ENCODE measurements at regions not wholly inside any gene's neighbourhood (a gene's known extent, or its start where the extent isn't known, plus 50 kb on each side); places are given as distances from the start of the nearest gene placed in this dataset.

DNA sequence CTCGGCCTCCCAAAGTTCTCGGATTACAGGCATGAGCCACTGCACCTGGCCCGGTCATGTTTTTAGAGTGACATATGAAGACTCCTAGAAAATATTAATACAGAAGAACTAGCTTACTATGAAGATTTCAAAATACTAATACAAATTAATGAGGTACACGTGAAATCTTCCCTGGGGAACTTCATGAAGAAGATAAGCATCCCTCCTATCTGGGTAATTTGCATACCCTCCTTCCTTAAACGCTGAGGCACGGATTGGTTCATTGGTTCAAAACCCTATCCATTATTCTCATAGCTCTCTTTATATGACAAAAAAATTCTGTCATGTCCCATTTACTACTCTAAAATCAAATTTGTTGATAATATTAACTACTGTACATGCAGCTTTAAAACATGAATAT is 224.8 kb upstream of the KLF14 start:
- Mint-ChIP-seq H3K27me3 (no peaks in the 10 kb centered on the region), H3K27ac (no peak overlapping the region), H3K36me3 (ENCODE audit: insufficient read depth) (no peaks in the 10 kb centered on the region), H3K4me3 (ENCODE audit: low read depth) (no peak overlapping the region), H3K4me1 (ENCODE audit: low read depth) (no peaks in the 10 kb centered on the region), H3K9me3 (ENCODE audit: low read depth) (no peaks in the 10 kb centered on the region)
- no peak for DNase-seq (ENCODE audit: low spot score, unreplicated experiment)
- TF ChIP-seq, protein P1, sequence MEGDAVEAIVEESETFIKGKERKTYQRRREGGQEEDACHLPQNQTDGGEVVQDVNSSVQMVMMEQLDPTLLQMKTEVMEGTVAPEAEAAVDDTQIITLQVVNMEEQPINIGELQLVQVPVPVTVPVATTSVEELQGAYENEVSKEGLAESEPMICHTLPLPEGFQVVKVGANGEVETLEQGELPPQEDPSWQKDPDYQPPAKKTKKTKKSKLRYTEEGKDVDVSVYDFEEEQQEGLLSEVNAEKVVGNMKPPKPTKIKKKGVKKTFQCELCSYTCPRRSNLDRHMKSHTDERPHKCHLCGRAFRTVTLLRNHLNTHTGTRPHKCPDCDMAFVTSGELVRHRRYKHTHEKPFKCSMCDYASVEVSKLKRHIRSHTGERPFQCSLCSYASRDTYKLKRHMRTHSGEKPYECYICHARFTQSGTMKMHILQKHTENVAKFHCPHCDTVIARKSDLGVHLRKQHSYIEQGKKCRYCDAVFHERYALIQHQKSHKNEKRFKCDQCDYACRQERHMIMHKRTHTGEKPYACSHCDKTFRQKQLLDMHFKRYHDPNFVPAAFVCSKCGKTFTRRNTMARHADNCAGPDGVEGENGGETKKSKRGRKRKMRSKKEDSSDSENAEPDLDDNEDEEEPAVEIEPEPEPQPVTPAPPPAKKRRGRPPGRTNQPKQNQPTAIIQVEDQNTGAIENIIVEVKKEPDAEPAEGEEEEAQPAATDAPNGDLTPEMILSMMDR (IDR thresholded peaks at IDR 0.05; ENCODE audit: unreplicated experiment) = no peak

DNA sequence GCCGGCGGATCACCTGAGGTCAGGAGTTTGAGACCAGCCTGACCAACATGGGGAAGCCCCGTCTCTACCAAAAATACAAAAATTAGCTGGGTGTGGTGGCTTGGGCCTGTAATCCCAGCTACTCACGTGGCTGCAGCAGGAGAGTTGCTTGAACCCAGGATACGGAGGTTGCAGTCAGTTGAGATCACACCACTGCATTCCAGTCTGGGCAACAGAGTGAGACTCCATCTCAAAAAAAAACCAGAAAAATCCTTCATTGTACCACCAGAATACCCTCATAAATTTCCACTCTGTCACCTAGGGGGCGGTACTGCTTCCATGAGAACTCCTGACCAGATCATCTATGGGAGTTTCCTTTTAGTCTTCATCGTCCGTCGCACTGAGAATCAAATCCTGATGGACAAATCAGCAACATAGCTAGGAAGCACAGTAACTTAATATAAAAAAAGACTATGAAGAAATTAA is 225.8 kb upstream of the KLF14 start:
- no peak for DNase-seq (ENCODE audit: low spot score, unreplicated experiment)
- TF ChIP-seq, protein P1 (IDR thresholded peaks at IDR 0.05; ENCODE audit: unreplicated experiment) = peak; percentile 12
- H3K4me3 Mint-ChIP-seq (ENCODE audit: low read depth) = no peak overlapping the region
- no peaks in the 10 kb centered on the region for H3K27me3 Mint-ChIP-seq
- no peaks in the 10 kb centered on the region for H3K9me3 Mint-ChIP-seq (ENCODE audit: low read depth)
- H3K27ac Mint-ChIP-seq = no peak overlapping the region
- H3K36me3 Mint-ChIP-seq (ENCODE audit: insufficient read depth) = no peaks in the 10 kb centered on the region
- no peaks in the 10 kb centered on the region for H3K4me1 Mint-ChIP-seq (ENCODE audit: low read depth)

DNA sequence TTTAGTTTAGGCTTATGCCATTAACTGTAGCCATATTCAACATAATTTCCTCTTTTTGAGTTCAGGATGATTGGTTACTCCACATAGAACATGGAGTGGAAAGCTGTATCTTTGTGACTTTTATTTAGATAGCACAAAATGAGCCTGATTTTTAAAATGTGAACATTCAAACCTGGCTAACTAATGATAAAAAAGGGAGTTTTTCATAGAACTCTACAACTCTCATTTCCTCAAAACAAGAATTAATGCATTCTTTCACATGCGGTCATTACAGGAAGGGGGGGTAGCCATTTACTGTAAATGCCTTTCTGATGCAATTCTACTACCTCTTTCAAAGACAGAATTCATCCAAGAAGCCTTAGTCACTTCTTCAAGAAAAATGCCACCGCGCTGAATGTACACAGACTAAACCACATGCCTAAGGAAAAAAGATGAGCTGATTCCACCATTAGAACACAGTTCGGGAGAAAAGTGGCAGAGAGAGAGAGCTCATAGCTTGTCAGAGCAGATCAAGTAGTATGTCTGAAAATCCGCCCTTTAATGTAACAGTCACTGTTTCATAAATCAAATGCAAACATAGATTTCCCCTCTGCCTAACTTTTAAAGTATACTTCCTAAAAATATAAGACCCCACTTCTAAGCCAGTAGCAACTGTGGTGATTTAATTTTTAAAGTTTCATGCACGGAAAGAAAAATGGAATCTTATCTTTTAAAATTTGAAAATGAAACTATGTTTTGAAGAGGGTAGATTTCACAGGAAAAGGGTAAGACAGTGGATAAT is 226.4 kb upstream of the KLF14 start:
- no peak overlapping the region for H3K4me3 Mint-ChIP-seq (ENCODE audit: low read depth)
- no peaks in the 10 kb centered on the region for H3K27me3 Mint-ChIP-seq
- TF ChIP-seq, protein P1 (IDR thresholded peaks at IDR 0.05; ENCODE audit: unreplicated experiment) = no peak
- H3K36me3 Mint-ChIP-seq (ENCODE audit: insufficient read depth) = no peaks in the 10 kb centered on the region
- no peaks in the 10 kb centered on the region for H3K9me3 Mint-ChIP-seq (ENCODE audit: low read depth)
- no peaks in the 10 kb centered on the region for H3K4me1 Mint-ChIP-seq (ENCODE audit: low read depth)
- no peak for DNase-seq (ENCODE audit: low spot score, unreplicated experiment)
- no peak overlapping the region for H3K27ac Mint-ChIP-seq

DNA sequence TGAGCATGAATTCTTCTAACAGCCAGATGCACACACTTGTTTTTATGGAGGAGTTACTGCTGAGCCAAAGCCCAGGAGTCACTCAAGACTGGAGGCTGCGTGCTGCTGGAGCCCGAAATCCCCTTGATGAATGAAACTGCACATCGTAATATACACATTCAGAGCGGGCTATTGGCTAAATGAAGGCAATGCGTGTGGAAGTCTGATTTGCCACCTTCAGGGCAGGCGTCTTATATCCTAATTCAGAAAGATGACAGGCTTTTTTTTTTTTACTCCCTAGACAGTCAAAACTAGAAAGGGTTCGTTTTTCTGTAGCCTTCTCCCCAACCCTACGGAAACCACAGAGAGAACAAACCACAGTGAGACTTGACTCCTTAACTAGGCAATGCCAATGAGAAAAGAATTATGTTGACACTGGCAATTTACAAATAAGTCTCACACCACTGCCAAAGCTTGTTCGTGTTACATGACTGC is 227.2 kb upstream of the KLF14 start:
- Mint-ChIP-seq H3K27ac (peak overlapping the region; percentile 69), H3K9me3 (ENCODE audit: low read depth) (no peaks in the 10 kb centered on the region), H3K27me3 (no peaks in the 10 kb centered on the region), H3K4me1 (ENCODE audit: low read depth) (no peaks in the 10 kb centered on the region), H3K36me3 (ENCODE audit: insufficient read depth) (no peaks in the 10 kb centered on the region), H3K4me3 (ENCODE audit: low read depth) (no peak overlapping the region)
- DNase-seq (ENCODE audit: low spot score, unreplicated experiment) = no peak
- TF ChIP-seq, protein P1 (IDR thresholded peaks at IDR 0.05; ENCODE audit: unreplicated experiment) = no peak

DNA sequence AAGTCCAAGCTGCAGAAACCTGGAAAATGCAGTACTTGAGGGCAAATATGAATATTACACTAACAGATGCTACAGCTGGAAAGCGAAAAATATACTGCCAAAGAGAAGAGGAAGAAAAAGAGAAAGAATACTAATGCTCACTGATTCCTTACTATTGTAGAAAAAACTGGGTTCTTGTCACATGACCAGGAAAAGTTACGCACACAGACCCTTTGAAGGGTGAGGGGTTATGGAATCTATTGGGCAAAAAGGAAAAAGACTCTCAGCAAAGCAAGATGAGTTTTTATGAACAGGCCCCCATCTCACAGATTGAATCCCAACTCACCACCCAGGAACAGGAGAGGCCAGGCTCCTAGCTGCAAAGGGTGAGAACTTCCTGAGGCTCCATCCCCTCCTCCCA is 228.1 kb upstream of the KLF14 start:
- no peaks in the 10 kb centered on the region for H3K27me3 Mint-ChIP-seq
- DNase-seq (ENCODE audit: low spot score, unreplicated experiment) = no peak
- no peak overlapping the region for H3K27ac Mint-ChIP-seq
- H3K4me3 Mint-ChIP-seq (ENCODE audit: low read depth) = no peak overlapping the region
- no peaks in the 10 kb centered on the region for H3K9me3 Mint-ChIP-seq (ENCODE audit: low read depth)
- no peaks in the 10 kb centered on the region for H3K36me3 Mint-ChIP-seq (ENCODE audit: insufficient read depth)
- no peaks in the 10 kb centered on the region for H3K4me1 Mint-ChIP-seq (ENCODE audit: low read depth)
- TF ChIP-seq, protein P1 (IDR thresholded peaks at IDR 0.05; ENCODE audit: unreplicated experiment) = no peak
